ENCODE measurements at regions not wholly inside any gene's neighbourhood (a gene's known extent, or its start where the extent isn't known, plus 50 kb on each side); places are given as distances from the start of the nearest gene placed in this dataset.
A peak's percentile ranks its signal among the peaks of the same experiment; 100 is the strongest.

- TF ChIP-seq CTCF (IDR thresholded peaks at IDR 0.05; ENCODE audit: low read length) (peak; percentile 61), EZH2 (IDR thresholded peaks at IDR 0.05; ENCODE audit: borderline replicate concordance, low read length) (no peak)
Observed at GRCh38 chr5:39570403-39571027, 145.7 kb upstream of the DAB2 start.
